ENCODE measurements at regions not wholly inside any gene's neighbourhood (a gene's known extent, or its start where the extent isn't known, plus 50 kb on each side); places are given as distances from the start of the nearest gene placed in this dataset.

DNA sequence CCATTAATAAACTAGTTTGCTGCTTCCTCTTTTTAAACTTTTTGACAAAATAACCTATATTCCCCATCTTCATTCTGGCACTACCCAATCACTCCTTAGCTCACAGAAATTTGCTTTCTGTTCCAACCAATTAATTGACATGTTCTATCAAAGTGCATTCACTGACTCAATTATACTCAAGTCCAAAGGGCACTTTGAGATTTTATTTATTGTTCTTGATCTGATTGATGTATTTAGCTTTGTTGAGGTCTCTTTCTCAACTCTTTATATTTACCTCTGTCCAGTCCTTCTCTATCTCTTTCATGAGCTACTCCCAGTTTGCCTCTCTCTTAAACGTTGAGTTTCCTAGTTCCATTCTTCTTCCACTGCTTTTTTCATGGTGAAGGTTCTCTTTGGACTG is 104.4 kb upstream of the TENT5A start:
- TF ChIP-seq, protein P1, sequence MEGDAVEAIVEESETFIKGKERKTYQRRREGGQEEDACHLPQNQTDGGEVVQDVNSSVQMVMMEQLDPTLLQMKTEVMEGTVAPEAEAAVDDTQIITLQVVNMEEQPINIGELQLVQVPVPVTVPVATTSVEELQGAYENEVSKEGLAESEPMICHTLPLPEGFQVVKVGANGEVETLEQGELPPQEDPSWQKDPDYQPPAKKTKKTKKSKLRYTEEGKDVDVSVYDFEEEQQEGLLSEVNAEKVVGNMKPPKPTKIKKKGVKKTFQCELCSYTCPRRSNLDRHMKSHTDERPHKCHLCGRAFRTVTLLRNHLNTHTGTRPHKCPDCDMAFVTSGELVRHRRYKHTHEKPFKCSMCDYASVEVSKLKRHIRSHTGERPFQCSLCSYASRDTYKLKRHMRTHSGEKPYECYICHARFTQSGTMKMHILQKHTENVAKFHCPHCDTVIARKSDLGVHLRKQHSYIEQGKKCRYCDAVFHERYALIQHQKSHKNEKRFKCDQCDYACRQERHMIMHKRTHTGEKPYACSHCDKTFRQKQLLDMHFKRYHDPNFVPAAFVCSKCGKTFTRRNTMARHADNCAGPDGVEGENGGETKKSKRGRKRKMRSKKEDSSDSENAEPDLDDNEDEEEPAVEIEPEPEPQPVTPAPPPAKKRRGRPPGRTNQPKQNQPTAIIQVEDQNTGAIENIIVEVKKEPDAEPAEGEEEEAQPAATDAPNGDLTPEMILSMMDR (IDR thresholded peaks at IDR 0.05), result no peak
- TF ChIP-seq EZH2 (IDR thresholded peaks at IDR 0.05), result no peak
- TF ChIP-seq EZH2phosphoT487 (IDR thresholded peaks at IDR 0.05), result no peak

Data from neural progenitor cell (in vitro differentiated cells).